DMS153 (cell line): ENCODE measurements at regions not wholly inside any gene's neighbourhood (a gene's known extent, or its start where the extent isn't known, plus 50 kb on each side); places are given as distances from the start of the nearest gene placed in this dataset.

ENCODE experiments used
- DNase-seq: peaks from one replicate; lab custom pipeline; 2025; lab: John Stamatoyannopoulos, UW

- DNase-seq, result no peak
Measured at GRCh38 chr12:111310076-111310870, 58.6 kb downstream of the PHETA1 start.

- DNase-seq, result no peak
Measured at GRCh38 chr12:111309584-111309983, 59.3 kb downstream of the PHETA1 start.

GRCh38 chr12:111308473-111308872, 60.4 kb downstream of the PHETA1 start:
- no peak for DNase-seq

- no peak for DNase-seq
Measured at GRCh38 chr12:111304642-111305071, 64.2 kb downstream of the PHETA1 start.

GRCh38 chr12:111303531-111303930, 65.4 kb downstream of the PHETA1 start:
- DNase-seq, result no peak

GRCh38 chr12:111298582-111299436, 70.1 kb downstream of the PHETA1 start:
- no peak for DNase-seq

- DNase-seq, result no peak
Measured at GRCh38 chr12:111297703-111298426, 71.0 kb downstream of the PHETA1 start.

GRCh38 chr12:111296906-111297463, 71.9 kb downstream of the PHETA1 start:
- no peak for DNase-seq

- no peak for DNase-seq
Measured at GRCh38 chr12:111295176-111295575, 73.7 kb downstream of the PHETA1 start.

- no peak for DNase-seq
Measured at GRCh38 chr12:111293266-111294009, 75.5 kb downstream of the PHETA1 start.

- no peak for DNase-seq
Measured at GRCh38 chr12:111291357-111291756, 77.5 kb downstream of the PHETA1 start.

- DNase-seq, result no peak
Measured at GRCh38 chr12:111288771-111289170, 80.1 kb downstream of the PHETA1 start.

- peak; percentile 27 for DNase-seq
Measured at GRCh38 chr12:111287125-111287900, 81.6 kb downstream of the PHETA1 start.

- no peak for DNase-seq
Measured at GRCh38 chr12:111285200-111285599, 83.7 kb downstream of the PHETA1 start.

- no peak for DNase-seq
Measured at GRCh38 chr12:111284709-111285108, 84.2 kb downstream of the PHETA1 start.

- DNase-seq, result no peak
Measured at GRCh38 chr12:111283966-111284365, 84.9 kb downstream of the PHETA1 start.

- no peak for DNase-seq
Measured at GRCh38 chr12:111283521-111283920, 85.4 kb downstream of the PHETA1 start.

GRCh38 chr12:111277570-111277969, 91.3 kb downstream of the PHETA1 start:
- no peak for DNase-seq

GRCh38 chr12:111276146-111276545, 92.7 kb downstream of the PHETA1 start:
- DNase-seq, result no peak

- no peak for DNase-seq
Measured at GRCh38 chr12:111275308-111275707, 93.6 kb downstream of the PHETA1 start.

- DNase-seq, result no peak
Measured at GRCh38 chr12:111274777-111275176, 94.1 kb downstream of the PHETA1 start.
